PFSK-1 (cell line): ENCODE measurements at regions not wholly inside any gene's neighbourhood (a gene's known extent, or its start where the extent isn't known, plus 50 kb on each side); places are given as distances from the start of the nearest gene placed in this dataset.

Experiments
- POLR2AphosphoS5 ChIP-seq: IDR thresholded peaks from 2 replicates; pipeline ENCODE4 v1.6.1; 2012; ENCODE audit warnings: low read depth, mild to moderate bottlenecking, control low read depth, low read length, moderate library complexity
- REST ChIP-seq, 2 experiments: IDR thresholded peaks; 2 replicates each; pipeline versions ENCODE4 v1.6.1 to v1.8.0; 2011 to 2012; ENCODE audit warnings: low read depth in 2 of 2, low read length in 2 of 2, control low read depth in 1 of 2, inconsistent platforms in 1 of 2, mild to moderate bottlenecking in 1 of 2, moderate library complexity in 1 of 2; ENCODE audit not compliant: insufficient read depth in 1 of 2
- SIN3A ChIP-seq: IDR thresholded peaks from 2 replicates; pipeline ENCODE4 v1.6.1; 2012; ENCODE audit warnings: mild to moderate bottlenecking, low read length, moderate library complexity, borderline replicate concordance; ENCODE audit not compliant: insufficient read depth
- TAF1 ChIP-seq: IDR thresholded peaks from 2 replicates; pipeline ENCODE4 v1.6.1; 2012; ENCODE audit warnings: low read length, control low read depth, borderline replicate concordance; ENCODE audit not compliant: insufficient read depth

GRCh38 chr4:30881985-30882384, 161.8 kb downstream of the PCDH7 start:
- TF ChIP-seq SIN3A = no peak
- TF ChIP-seq REST (IDR thresholded peaks at IDR 0.05; ENCODE audit: insufficient read depth in 1 of 2, low read depth in 2 of 2, low read length in 2 of 2) = no peak
- no peak for TF ChIP-seq POLR2AphosphoS5
- no peak for TF ChIP-seq TAF1
